Loucy (cell line): ENCODE measurements at regions not wholly inside any gene's neighbourhood (a gene's known extent, or its start where the extent isn't known, plus 50 kb on each side); places are given as distances from the start of the nearest gene placed in this dataset.

Experiments
- CTCF ChIP-seq: fragments of 200-600 bp; sonication (generic); conservative IDR thresholded peaks from 2 replicates; pipeline ENCODE4 v1.5.1; 2014; ENCODE audit warnings: mild to moderate bottlenecking, antibody characterized with exemption, low read length
- EZH2phosphoT487 ChIP-seq: fragments of 200-600 bp; IDR thresholded peaks from 2 replicates; pipeline ENCODE4 v1.6.1; 2018; ENCODE audit warnings: antibody characterized with exemption, mild to moderate bottlenecking, moderate library complexity, borderline replicate concordance

GRCh38 chr13:26847281-26847680 lies 86.7 kb upstream of the GPR12 start:
- TF ChIP-seq CTCF = no peak
- TF ChIP-seq EZH2phosphoT487 = no peak
